GM19025 (cell line): ENCODE measurements at regions not wholly inside any gene's neighbourhood (a gene's known extent, or its start where the extent isn't known, plus 50 kb on each side); places are given as distances from the start of the nearest gene placed in this dataset.

Experiments
- ATAC-seq: cut with Tn5 transposase; IDR thresholded peaks from one replicate; pipeline ENCODE4 v1.9.1; 2021; ENCODE audit warnings: mild to moderate bottlenecking, low read depth, moderate library complexity; ENCODE audit not compliant: unreplicated experiment

GRCh38 chr5:168209244-168209995 lies 82.0 kb upstream of the WWC1 start:
- ATAC-seq, result no peak

- no peak for ATAC-seq
Measured at GRCh38 chr5:168209997-168210396, 81.4 kb upstream of the WWC1 start.

GRCh38 chr5:168211245-168211644 lies 80.2 kb upstream of the WWC1 start:
- no peak for ATAC-seq

GRCh38 chr5:168211936-168212335 lies 79.5 kb upstream of the WWC1 start:
- ATAC-seq, result no peak

GRCh38 chr5:168214071-168214470 lies 77.4 kb upstream of the WWC1 start:
- no peak for ATAC-seq

GRCh38 chr5:168214886-168215285 lies 76.6 kb upstream of the WWC1 start:
- no peak for ATAC-seq

GRCh38 chr5:168215646-168216045 lies 75.8 kb upstream of the WWC1 start:
- no peak for ATAC-seq

- ATAC-seq, result no peak
Measured at GRCh38 chr5:168216989-168217388, 74.5 kb upstream of the WWC1 start.

GRCh38 chr5:168217497-168217896 lies 73.9 kb upstream of the WWC1 start:
- no peak for ATAC-seq

GRCh38 chr5:168218746-168219145 lies 72.7 kb upstream of the WWC1 start:
- no peak for ATAC-seq

- ATAC-seq, result peak; percentile 83
Measured at GRCh38 chr5:168219515-168220410, 71.7 kb upstream of the WWC1 start.

GRCh38 chr5:168224085-168224484 lies 67.4 kb upstream of the WWC1 start:
- no peak for ATAC-seq

- ATAC-seq, result no peak
Measured at GRCh38 chr5:168226012-168226411, 65.4 kb upstream of the WWC1 start.

GRCh38 chr5:168227001-168227400 lies 64.4 kb upstream of the WWC1 start:
- no peak for ATAC-seq

- ATAC-seq, result peak; percentile 99
Measured at GRCh38 chr5:168227973-168228615, 63.4 kb upstream of the WWC1 start.

- ATAC-seq, result no peak
Measured at GRCh38 chr5:168228668-168229067, 62.8 kb upstream of the WWC1 start.

GRCh38 chr5:168234133-168234532 lies 57.3 kb upstream of the WWC1 start:
- ATAC-seq, result no peak

- ATAC-seq, result no peak
Measured at GRCh38 chr5:168238463-168238862, 53.0 kb upstream of the WWC1 start.

- no peak for ATAC-seq
Measured at GRCh38 chr5:168239325-168239724, 52.1 kb upstream of the WWC1 start.
